Inferior parietal cortex (tissue), 1 donor: ENCODE measurements at regions not wholly inside any gene's neighbourhood (a gene's known extent, or its start where the extent isn't known, plus 50 kb on each side); places are given as distances from the start of the nearest gene placed in this dataset.
"Not testable (repeated sequence)": the region's sequence is repeated elsewhere in the genome, so short reads cannot be mapped to it uniquely, and the experiment has no call there.

Experiments
- DNase-seq: peaks from one replicate; pipeline ENCODE4 v3.0.0-alpha.2; 2016; ENCODE audit errors: extremely low spot score

- DNase-seq, result no peak
Measured at GRCh38 chr10:21145751-21146435, 248.8 kb upstream of the NEBL start.

GRCh38 chr10:21144047-21144446 is 246.9 kb upstream of the NEBL start:
- DNase-seq, result no peak

- no peak for DNase-seq
Measured at GRCh38 chr10:21141946-21142492, 244.9 kb upstream of the NEBL start.

- DNase-seq, result no peak
Measured at GRCh38 chr10:21138769-21139340, 241.7 kb upstream of the NEBL start.

- no peak for DNase-seq
Measured at GRCh38 chr10:21135023-21135931, 238.2 kb upstream of the NEBL start.

GRCh38 chr10:21134645-21135022 is 237.5 kb upstream of the NEBL start:
- no peak for DNase-seq

- no peak for DNase-seq
Measured at GRCh38 chr10:21130683-21131442, 233.8 kb upstream of the NEBL start.

GRCh38 chr10:21130108-21130507 is 233.0 kb upstream of the NEBL start:
- DNase-seq, result no peak

- no peak for DNase-seq
Measured at GRCh38 chr10:21125471-21126228, 228.5 kb upstream of the NEBL start.

- DNase-seq, result no peak
Measured at GRCh38 chr10:21122907-21123306, 225.8 kb upstream of the NEBL start.

- DNase-seq, result not testable (repeated sequence)
Measured at GRCh38 chr10:21121822-21122221, 224.7 kb upstream of the NEBL start.

GRCh38 chr10:21114683-21115082 is 217.6 kb upstream of the NEBL start:
- DNase-seq, result no peak

GRCh38 chr10:21110358-21110757 is 213.2 kb upstream of the NEBL start:
- no peak for DNase-seq

- not testable (repeated sequence) for DNase-seq
Measured at GRCh38 chr10:21106931-21107330, 209.8 kb upstream of the NEBL start.

- not testable (repeated sequence) for DNase-seq
Measured at GRCh38 chr10:21105331-21105730, 208.2 kb upstream of the NEBL start.

- DNase-seq, result no peak
Measured at GRCh38 chr10:21100871-21101514, 203.9 kb upstream of the NEBL start.

GRCh38 chr10:21100190-21100589 is 203.1 kb upstream of the NEBL start:
- DNase-seq, result no peak

GRCh38 chr10:21099291-21100062 is 202.4 kb upstream of the NEBL start:
- DNase-seq, result no peak

- DNase-seq, result no peak
Measured at GRCh38 chr10:21097926-21098355, 200.8 kb upstream of the NEBL start.
